Left ventricle myocardium inferior (tissue), 1 donor: ENCODE measurements at regions not wholly inside any gene's neighbourhood (a gene's known extent, or its start where the extent isn't known, plus 50 kb on each side); places are given as distances from the start of the nearest gene placed in this dataset.
"Not testable (repeated sequence)": the region's sequence is repeated elsewhere in the genome, so short reads cannot be mapped to it uniquely, and the experiment has no call there.

Experiments
- DNase-seq: peaks from one replicate; pipeline ENCODE4 v3.0.0-alpha.2; 2020
- H3K27ac ChIP-seq: fragments of 200-600 bp; replicated peaks from 2 replicates; pipeline ENCODE4 v1.8.0; 2021
- H3K27me3 ChIP-seq: fragments of 200-600 bp; 2 replicates; pipeline ENCODE4 v1.8.0; 2021; ENCODE audit warnings: low read depth
- H3K36me3 ChIP-seq: fragments of 200-600 bp; 2 replicates; pipeline ENCODE4 v1.8.0; 2021
- H3K4me1 ChIP-seq: fragments of 200-600 bp; 2 replicates; pipeline ENCODE4 v1.8.0; 2021
- H3K4me3 ChIP-seq: fragments of 200-600 bp; 2 replicates; pipeline ENCODE4 v1.8.0; 2021; ENCODE audit warnings: mild to moderate bottlenecking, moderate library complexity
- H3K9me3 ChIP-seq: fragments of 200-600 bp; replicated peaks from 2 replicates; pipeline ENCODE4 v1.8.0; 2021
- intact Hi-C: fragments of 100-400 bp; cut with micrococcal nuclease; formaldehyde crosslinking; loops from one replicate; pipeline ENCODE4 v1.11.0; 2022
- TF ChIP-seq, protein P1 (sequence below): fragments of 200-600 bp; IDR thresholded peaks from 2 replicates; pipeline ENCODE4 v1.8.0; 2021; ENCODE audit warnings: antibody characterized with exemption, mild to moderate bottlenecking, borderline replicate concordance
- donor health status: DM: no; HTN: yes; CAD: no; lungs with severe emphysema.

DNA sequence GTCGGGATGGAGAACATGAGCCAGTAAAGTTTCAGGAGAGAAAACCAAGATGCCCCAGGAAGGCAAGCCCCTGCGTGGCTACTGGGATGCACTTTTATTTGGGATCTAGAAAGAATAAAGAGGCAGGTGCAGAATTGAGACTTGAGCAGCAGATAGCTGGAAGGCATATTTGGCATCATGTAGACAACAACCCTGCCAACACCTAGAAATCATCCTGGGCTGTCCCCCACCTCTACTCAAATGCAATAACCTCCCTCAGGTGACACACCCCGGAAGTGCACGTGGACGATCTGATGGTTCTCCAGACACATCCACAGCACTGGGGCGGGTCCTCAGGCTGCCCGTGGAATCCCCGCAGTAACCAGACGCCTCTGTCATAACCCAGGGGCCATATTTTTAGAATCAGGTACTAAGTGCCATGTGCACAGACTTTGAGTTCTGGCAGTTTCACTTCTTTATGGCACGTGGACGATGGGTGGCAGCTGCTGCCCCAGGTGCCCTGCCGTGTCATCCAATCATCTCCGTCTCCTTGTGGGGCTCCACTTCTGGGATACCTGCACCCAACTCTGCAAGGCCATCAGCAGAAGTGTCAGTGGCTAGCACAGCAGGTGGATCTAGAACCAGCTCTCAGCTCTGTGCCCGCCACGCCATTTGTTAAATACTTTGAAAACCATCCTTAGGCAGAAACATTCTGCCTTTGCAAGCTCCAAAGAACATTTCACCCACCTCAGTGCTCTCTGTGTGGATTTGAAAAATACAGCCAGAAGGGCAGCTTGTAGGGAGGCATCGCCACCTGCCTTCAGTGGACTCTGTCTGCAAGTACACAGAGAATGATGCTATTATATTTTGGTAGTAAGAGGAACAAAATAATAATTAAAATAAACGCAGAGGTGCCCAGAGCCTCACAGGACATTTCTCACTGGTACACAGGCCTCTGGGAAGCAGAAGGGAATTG, 771.7 kb upstream of the TMEM132C start:
- intact Hi-C loops = no loop called here
- Histone ChIP-seq H3K36me3 (no peaks in the 10 kb centered on the region), H3K27ac (no peak overlapping the region), H3K9me3 (no peaks in the 10 kb centered on the region), H3K4me1 (no peaks in the 10 kb centered on the region), H3K27me3 (no peaks in the 10 kb centered on the region), H3K4me3 (no peak overlapping the region)
- TF ChIP-seq, protein P1, sequence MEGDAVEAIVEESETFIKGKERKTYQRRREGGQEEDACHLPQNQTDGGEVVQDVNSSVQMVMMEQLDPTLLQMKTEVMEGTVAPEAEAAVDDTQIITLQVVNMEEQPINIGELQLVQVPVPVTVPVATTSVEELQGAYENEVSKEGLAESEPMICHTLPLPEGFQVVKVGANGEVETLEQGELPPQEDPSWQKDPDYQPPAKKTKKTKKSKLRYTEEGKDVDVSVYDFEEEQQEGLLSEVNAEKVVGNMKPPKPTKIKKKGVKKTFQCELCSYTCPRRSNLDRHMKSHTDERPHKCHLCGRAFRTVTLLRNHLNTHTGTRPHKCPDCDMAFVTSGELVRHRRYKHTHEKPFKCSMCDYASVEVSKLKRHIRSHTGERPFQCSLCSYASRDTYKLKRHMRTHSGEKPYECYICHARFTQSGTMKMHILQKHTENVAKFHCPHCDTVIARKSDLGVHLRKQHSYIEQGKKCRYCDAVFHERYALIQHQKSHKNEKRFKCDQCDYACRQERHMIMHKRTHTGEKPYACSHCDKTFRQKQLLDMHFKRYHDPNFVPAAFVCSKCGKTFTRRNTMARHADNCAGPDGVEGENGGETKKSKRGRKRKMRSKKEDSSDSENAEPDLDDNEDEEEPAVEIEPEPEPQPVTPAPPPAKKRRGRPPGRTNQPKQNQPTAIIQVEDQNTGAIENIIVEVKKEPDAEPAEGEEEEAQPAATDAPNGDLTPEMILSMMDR = no peak
- no peak for DNase-seq

- no peak overlapping the region for H3K27ac ChIP-seq
Observed at GRCh38 chr12:127496255-127496654, 770.7 kb upstream of the TMEM132C start.

GRCh38 chr12:127500512-127501035, 766.4 kb upstream of the TMEM132C start:
- Histone ChIP-seq H3K9me3 (no peaks in the 10 kb centered on the region), H3K4me1 (no peaks in the 10 kb centered on the region), H3K27ac (no peak overlapping the region), H3K36me3 (no peaks in the 10 kb centered on the region), H3K4me3 (no peak overlapping the region), H3K27me3 (peaks cover 4% of the 10 kb centered on the region)
- intact Hi-C loops = no loop called here
- DNase-seq = no peak
- TF ChIP-seq, protein P1 = no peak

More at GRCh38 chr12:127496255-127496654, 770.7 kb upstream of the TMEM132C start:
- TF ChIP-seq, protein P1 = no peak
- H3K4me1 ChIP-seq = no peaks in the 10 kb centered on the region
- H3K36me3 ChIP-seq = no peaks in the 10 kb centered on the region
- no peaks in the 10 kb centered on the region for H3K27me3 ChIP-seq
- no peak overlapping the region for H3K4me3 ChIP-seq
- H3K9me3 ChIP-seq = no peaks in the 10 kb centered on the region
- no peak for DNase-seq
- intact Hi-C loops = no loop called here

GRCh38 chr12:127501916-127502315, 765.1 kb upstream of the TMEM132C start:
- TF ChIP-seq, protein P1 = no peak
- no peak for DNase-seq
- H3K4me3 ChIP-seq = no peak overlapping the region
- H3K27me3 ChIP-seq = peaks cover 4% of the 10 kb centered on the region
- H3K36me3 ChIP-seq = no peaks in the 10 kb centered on the region
- H3K4me1 ChIP-seq = no peaks in the 10 kb centered on the region
- no peak overlapping the region for H3K27ac ChIP-seq
- intact Hi-C loops = no loop called here
- H3K9me3 ChIP-seq = no peaks in the 10 kb centered on the region

DNA sequence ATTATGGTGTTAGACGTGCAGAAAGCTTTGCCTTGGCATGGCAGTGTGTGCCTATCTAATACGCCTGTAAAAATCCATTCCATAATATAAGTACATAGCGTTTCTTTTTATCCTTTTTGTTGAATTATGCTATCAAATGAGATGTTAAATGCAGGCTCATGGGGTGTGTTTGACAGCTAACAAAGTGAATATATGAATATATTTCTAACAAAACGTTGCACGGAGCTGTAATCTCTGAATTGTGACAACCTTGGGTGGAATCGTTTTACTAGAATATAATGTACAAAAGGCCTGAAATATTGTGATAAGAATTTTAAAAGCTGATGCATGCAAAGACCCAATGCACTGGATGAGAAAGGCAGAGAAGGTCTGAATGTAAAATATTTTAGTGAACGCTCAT, 763.7 kb upstream of the TMEM132C start:
- no peaks in the 10 kb centered on the region for H3K9me3 ChIP-seq
- intact Hi-C loops = no loop called here
- no peaks in the 10 kb centered on the region for H3K4me1 ChIP-seq
- H3K27me3 ChIP-seq = peaks cover 9% of the 10 kb centered on the region
- H3K4me3 ChIP-seq = no peak overlapping the region
- TF ChIP-seq, protein P1 = no peak
- no peak for DNase-seq
- no peak overlapping the region for H3K27ac ChIP-seq
- no peaks in the 10 kb centered on the region for H3K36me3 ChIP-seq

DNA sequence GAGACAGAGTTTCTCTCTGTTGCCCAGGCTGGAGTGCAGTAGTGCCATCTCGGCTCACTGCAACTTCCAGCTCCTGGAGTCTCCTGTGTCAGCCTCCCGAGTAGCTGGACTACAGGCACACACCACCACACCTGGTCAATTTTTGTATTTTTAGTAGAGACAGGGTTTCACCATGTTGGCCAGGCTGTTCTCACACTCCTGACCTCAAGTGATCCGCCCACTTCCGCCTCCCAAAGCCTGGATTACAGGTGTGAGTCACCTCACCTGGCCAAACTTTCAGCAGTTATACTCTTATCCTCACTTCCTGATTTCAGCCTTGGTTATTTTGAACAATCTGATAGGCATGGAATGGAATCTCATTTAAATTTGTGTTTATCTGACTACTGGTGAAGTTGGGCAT, 763.0 kb upstream of the TMEM132C start:
- H3K9me3 ChIP-seq, H3K27ac ChIP-seq, DNase-seq, H3K36me3 ChIP-seq, H3K4me1 ChIP-seq, H3K4me3 ChIP-seq, intact Hi-C loops: not testable (repeated sequence)
- peaks cover 17% of the 10 kb centered on the region for H3K27me3 ChIP-seq
